CD4-positive, alpha-beta T cell treated with Interleukin-4 for 4 hours (primary cell): ENCODE measurements at regions not wholly inside any gene's neighbourhood (a gene's known extent, or its start where the extent isn't known, plus 50 kb on each side); places are given as distances from the start of the nearest gene placed in this dataset.

ENCODE experiments used
- DNase-seq: peaks from one replicate; pipeline ENCODE4 v3.0.0-alpha.2; 2020

DNA sequence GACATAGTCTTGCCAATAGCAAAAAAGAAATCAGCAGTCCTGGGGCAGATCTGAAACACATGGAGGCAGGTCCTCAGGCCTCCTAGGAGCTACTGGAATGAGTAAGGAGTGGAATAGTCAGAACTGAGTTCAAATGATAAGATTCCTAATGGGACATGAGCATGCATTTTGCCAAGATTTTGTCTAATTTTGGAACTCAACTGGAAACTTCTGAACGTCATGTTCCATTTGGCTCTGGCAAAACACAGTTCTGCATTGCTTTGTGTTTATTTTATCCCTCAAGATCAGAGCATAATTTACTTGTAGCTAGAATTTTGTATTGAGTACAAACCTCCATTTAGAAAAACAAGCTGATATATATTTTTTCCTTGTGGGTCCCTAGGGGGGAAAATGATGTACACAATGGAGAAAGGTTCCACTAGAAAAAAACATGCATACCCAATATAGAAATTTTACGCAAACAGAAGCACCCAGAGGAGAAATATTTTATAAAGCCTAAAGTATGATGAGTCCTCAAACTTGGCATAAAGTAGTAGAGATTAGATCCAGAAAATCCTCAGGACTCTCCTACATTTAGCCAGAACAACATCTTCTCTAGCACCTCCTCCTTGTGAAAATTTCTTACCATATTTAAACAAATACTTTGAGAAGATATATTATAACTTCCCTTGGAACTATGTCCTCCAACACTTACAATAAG lies 149.0 kb upstream of the SERP2 start:
- DNase-seq: no peak

DNA sequence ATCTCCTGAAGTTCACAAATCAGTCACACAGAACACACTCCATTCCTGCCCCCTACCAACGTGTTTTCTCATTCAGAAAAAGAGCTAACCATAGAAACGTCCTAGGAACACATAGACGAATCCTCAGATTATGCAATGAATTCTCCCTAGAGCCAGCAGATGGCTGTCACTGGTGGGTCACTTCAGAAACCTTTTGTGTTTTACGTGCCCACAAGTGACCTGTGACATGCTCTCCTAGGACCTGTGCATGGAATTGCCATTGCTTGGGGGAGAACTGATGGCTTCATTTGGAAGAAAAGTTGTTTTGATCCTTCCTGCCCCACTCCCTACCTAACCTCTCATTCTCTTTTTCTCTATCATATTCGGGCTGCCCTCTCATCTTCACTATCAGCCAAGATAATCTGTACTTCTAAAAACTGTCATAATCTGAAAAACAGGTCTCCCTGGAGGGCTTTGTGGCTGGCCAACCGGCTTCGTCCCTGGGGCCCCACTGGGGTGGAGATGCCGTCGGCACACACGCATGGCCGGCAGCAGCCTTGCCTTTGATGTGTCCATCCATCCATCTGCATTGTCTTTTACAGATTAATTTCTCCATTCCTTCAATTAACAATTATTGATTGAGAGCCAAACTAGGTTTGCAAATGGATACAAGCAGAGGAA lies 144.1 kb upstream of the SERP2 start:
- no peak for DNase-seq

DNA sequence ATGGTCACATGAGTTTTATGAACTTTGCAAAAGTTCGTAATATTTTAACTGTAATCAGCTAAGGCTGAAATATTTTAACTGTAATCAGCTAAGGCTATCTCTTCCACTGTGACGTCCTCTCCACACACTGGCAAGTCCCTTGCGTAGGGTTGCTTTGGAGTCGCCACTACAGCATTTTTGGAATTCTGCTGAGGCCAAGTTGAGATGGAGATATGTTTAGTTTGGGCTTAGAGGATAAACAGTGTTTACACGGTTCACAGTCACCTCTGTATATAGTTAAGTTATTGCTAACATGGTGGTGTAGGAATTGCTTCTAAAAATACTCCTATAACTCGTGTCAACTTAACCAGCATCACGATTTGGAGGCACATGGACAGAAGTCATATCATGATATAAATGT lies 143.6 kb upstream of the SERP2 start:
- no peak for DNase-seq

- DNase-seq: no peak
Observed at GRCh38 chr13:44230736-44231135, 142.9 kb upstream of the SERP2 start.

DNA sequence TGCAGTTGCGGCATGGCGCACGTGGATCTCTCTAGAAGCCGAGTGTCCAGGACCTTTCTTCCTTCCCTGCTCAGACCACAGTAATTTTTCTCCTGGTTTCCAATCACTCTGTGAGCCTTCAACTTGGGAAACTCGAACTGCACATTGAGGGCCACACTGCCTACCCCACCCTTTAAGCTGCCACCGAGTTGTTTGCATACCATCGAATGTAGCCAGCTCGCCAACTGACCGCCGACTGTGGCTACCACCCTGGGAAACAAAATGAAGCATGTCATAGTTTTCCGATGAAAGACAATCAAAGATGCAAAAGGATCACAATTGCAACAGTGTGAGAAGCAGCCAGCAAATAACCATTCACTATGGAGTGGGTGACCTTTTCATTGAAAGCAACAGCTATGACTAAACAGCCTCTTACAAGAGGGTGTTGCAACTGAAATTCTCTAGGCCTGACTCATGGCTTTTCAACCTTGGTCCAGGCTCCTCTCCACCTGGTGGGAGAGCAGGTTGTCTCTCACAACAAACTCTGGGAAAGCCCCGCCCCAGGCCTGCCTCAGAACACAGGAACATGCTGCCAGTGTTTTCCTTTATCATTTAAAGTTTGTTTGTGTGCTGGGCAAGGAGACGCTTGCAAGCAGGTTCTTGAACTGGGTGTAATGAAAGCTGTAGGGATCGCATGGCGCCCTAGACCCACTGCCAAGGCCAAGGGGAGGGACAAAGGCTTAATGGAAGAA lies 141.7 kb upstream of the SERP2 start:
- DNase-seq: no peak

- no peak for DNase-seq
Observed at GRCh38 chr13:44232774-44233173, 140.8 kb upstream of the SERP2 start.

DNA sequence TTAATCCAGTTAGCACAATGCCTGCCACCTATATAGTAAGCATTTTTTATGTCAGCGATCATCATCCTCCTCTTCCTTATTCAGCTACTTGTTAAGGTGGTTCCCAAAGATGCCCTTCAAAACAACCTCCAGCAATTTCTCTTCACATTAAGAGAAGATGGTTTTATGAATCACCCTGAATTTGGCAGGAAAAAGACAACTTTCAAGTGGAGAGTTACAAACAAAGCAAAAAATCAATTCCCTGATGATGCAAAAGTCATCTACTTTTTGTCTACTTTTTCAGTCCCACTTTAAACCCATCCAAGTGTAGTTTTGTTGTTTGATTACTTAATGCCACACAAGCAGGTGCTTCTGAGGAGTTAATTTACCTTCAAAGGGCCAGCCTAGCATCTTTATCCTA lies 139.1 kb upstream of the SERP2 start:
- no peak for DNase-seq

GRCh38 chr13:44236370-44236769 lies 137.3 kb upstream of the SERP2 start:
- no peak for DNase-seq

DNA sequence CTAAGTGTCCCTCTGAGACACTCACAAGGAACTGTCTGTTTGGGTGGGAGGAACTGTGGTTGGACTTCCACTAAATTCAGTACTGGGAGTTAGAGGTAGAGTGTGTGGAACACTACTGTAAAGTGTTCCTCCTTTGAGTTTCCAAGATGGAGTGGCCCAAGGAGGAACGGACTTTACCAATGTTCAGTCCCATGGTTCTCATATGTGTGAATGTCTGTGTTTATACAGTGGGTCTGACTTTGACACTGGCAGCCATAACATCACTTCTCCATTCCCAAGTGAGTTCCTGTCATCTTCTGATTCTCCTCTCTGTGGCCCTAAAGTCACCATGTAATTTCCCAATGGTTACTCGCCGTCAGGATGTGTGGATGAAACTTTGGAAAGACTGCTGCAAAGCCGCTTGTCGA lies 136.8 kb upstream of the SERP2 start:
- no peak for DNase-seq

DNA sequence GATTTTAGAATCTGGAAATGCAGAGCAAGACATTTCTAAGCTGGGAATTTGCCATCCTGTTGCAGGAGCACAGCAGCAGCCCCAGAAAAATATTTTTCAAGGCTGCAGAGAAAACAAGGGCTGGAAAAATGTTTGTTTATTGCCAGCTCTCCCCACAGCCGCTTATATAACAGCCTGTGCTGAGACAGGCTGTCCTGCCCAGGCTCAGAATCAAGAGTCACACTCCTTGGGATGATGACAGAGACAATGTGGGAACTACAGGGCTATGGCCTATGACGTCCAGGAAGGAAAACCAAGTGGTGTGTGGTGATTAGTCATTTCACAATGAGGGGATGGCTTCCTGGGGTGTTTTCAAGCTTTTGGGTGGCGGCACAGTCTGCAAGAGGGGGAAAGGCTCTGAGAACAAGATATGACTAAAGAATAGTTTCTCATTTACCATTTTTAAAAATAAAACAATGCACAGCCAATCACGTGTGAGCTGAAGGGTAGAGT lies 136.3 kb upstream of the SERP2 start:
- DNase-seq: peak; percentile 4

GRCh38 chr13:44237881-44238421 lies 135.7 kb upstream of the SERP2 start:
- DNase-seq: no peak

GRCh38 chr13:44240611-44241145 lies 132.9 kb upstream of the SERP2 start:
- no peak for DNase-seq

DNA sequence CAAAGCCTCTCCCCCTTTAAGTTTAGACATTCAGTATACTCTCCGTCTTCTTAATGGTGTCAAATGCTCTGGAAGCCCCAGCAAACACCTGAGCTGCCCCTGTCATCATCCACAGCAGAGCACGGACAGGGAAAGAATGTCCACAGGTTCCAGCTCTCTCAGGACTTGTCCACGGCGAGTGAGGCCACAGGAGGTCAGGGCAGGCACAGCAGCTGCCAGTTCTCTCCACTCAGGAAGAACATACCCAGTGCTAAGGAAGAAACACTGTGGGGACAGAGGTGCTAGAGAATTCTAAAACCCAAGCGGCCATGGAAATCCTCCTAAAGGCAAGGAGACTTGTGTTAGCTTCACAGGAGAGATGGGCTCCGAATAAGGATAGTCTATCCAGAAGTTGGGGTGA lies 132.0 kb upstream of the SERP2 start:
- DNase-seq: no peak

GRCh38 chr13:44242766-44243165 lies 130.9 kb upstream of the SERP2 start:
- DNase-seq: no peak

- DNase-seq: peak; percentile 15
Observed at GRCh38 chr13:44243198-44243857, 130.3 kb upstream of the SERP2 start.

DNA sequence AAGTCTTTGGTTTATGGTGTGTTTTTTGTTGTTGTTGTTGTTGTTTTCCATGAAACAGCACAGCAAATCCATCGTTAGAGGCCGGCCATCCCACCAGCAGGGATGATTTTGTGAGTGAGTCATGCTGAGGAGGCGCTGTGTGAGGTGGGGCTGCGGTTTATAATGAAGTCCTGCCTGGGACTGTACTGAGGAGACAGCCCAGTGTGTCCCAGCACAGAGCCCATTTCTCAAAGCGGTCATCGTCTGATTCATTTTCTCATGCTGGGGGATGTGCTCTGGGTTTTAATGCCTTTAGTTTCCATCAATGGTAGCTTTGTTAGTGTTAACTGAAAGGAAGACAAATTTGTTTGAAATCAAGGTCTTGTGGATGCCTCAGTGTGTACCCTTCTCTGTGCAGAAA lies 129.3 kb upstream of the SERP2 start:
- no peak for DNase-seq

DNA sequence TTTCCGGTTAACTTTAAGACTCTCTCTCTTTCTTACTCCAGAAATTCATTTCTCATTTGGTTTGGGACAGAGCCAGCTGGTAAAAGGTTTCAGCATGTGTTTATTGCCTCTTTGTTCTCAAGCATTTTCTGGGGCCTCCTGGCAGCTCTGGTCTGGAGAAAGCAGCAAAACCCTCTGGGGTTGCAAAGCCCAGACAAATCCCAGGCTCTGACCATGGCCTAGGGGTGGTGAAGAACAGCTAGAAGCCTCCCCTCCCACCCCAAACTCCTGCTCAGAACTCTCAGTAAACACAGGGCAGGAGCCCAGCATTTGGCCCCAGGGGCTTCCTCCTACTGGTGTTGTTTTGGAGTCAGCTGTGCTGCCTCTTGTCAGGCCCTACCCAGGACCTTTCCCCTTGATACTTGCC lies 124.2 kb upstream of the SERP2 start:
- no peak for DNase-seq

DNA sequence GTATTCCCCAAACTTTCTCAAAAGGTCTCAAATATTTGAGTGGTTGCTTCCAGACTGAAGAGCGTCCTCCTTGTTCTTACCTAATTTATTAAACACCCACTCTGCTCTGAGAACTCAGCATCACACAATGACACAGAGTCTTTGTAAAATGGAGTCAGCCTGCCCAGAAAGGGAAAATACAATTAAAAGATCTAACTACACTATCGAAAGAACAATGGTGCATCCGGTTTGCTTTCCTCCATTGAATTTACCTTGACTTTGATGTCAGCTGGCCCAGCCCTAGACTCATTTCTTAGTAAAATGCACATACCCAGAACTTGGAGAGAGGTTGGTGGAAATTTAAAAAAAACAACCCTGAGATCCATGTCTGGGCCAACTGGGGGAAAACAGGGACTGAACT lies 120.7 kb upstream of the SERP2 start:
- DNase-seq: no peak

DNA sequence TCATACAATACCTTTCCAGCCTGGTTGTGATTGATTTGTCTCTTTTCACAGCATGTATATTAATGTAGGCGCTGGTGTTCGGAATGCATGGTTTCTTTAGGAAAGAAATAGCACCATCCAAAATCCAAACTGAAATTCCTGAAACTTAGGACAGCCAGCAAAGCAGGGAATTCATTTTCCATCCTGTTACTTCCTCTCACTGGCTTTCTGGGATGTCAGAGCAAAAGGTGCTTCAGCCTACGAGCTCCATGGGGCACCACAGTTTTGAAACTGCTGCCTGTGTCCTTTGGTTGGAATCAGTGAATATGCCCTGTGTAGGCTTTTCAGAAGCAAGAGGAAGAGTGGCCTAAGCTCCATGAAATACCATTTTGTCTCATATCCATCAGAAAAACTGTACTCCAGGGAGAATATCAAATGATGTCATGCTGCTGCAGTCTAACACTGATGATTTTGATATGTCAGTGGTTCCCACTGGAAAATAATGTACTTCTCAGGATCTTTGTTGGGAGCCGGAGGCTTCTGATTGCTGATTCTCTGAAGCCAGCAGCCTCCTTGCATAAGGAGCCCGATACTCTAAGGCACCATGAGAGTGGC lies 117.8 kb upstream of the SERP2 start:
- DNase-seq: no peak

DNA sequence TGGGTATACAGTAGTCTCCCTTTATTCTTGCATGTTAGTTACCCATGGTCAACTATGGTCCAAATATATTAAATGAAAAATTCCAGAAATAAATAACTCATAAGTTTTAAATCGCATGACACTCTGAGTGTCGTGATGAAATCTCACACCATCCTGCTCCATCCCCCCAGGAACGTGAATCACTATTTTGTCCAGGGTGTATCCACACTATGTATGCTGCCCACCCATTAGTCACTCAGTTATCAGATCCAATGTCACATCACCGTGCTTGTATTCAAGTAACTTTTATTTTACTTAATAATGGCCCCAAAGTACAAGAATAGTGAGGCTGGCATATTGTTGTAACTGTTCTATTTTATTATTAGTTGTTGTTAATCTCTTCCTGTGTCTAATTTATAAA lies 115.8 kb upstream of the SERP2 start:
- DNase-seq: no peak

DNA sequence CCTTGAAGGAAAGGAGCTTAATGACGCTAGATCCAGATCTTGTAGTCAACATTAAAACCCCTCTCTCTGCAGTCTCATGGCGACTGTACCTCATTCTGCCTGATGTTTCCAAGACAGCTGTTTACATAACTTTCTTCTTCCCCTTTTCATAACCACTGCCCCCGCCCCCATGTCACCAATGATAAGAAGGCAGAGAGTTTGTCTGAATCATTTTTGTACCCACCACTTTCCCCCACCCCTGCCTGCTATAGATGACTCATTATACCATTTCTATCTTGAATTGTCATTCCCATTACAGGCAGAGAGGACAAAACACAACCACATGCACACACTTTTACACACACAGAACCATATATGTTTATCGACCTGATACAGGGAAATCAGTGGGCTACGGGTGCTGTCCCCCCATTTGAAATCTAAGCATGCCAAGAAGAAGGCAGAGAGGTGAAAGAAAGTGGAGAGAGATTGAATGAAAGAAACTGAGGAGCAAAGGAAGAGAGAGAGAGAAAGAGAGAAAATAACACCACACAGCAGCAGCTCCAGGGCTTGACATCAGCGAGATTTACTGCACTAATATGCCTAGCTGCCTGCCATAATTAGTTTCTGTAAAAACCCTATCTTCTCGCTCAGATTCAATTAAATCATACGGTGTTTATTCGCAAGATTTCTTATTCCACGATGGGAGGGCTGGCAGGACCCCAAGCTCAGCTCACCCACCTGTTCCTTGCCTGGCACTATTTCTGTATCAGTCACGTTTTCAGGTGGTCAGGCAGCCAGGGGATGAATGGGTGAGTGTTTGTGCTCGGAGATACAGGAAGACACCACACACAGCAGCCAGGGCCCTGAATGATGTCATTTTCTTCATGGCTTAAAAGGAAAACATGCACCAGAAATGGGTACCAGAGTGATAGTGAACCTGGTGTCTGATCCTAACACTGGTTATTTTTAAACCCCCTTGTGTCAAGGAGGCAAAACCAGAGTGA lies 114.3 kb upstream of the SERP2 start:
- DNase-seq: peak; percentile 82
